NT2/D1 (cell line): ENCODE measurements at regions not wholly inside any gene's neighbourhood (a gene's known extent, or its start where the extent isn't known, plus 50 kb on each side); places are given as distances from the start of the nearest gene placed in this dataset.

ENCODE experiments used
- DNase-seq: peaks from one replicate; pipeline ENCODE4 v3.0.0-alpha.2; 2011; ENCODE audit warnings: low read depth, low spot score
- H3K27me3 ChIP-seq: 2 replicates; pipeline ENCODE4 v1.6.0; 2011; ENCODE audit warnings: mild to moderate bottlenecking; ENCODE audit not compliant: insufficient read length, insufficient read depth
- H3K36me3 ChIP-seq: 2 replicates; pipeline ENCODE4 v1.6.1; 2011; ENCODE audit warnings: mild to moderate bottlenecking, low read length, mixed read lengths; ENCODE audit not compliant: insufficient read depth, insufficient read length
- H3K4me1 ChIP-seq: 2 replicates; pipeline ENCODE4 v1.5.1; 2011; ENCODE audit not compliant: insufficient read depth, insufficient read length
- H3K4me3 ChIP-seq: 2 replicates; pipeline ENCODE4 v1.5.1; 2011; ENCODE audit warnings: low read depth; ENCODE audit not compliant: insufficient read length
- H3K9ac ChIP-seq: 2 replicates; pipeline ENCODE4 v1.6.0; 2011; ENCODE audit warnings: low read depth; ENCODE audit not compliant: insufficient read length
- H3K9me3 ChIP-seq: 2 replicates; pipeline ENCODE4 v1.5.1; 2011; ENCODE audit warnings: mild to moderate bottlenecking, low read length; ENCODE audit not compliant: insufficient read depth
- SUZ12 ChIP-seq: IDR thresholded peaks from 2 replicates; pipeline ENCODE4 v1.6.1; 2011; ENCODE audit not compliant: insufficient read length, insufficient read depth; ENCODE audit errors: extremely low read depth
- YY1 ChIP-seq: IDR thresholded peaks from 2 replicates; pipeline ENCODE4 v1.6.1; 2011; ENCODE audit not compliant: insufficient read length, insufficient read depth
- ZNF274 ChIP-seq: IDR thresholded peaks from 2 replicates; pipeline ENCODE4 v1.6.1; 2011; ENCODE audit warnings: mild to moderate bottlenecking, low read depth, low read length

GRCh38 chr3:189119950-189120349 lies 51.8 kb upstream of the TPRG1 start:
- Histone ChIP-seq H3K4me1 (no peaks in the 10 kb centered on the region), H3K9ac (no peak overlapping the region), H3K4me3 (no peak overlapping the region), H3K36me3 (no peaks in the 10 kb centered on the region), H3K27me3 (no peaks in the 10 kb centered on the region), H3K9me3 (peaks cover 12% of the 10 kb centered on the region; the same call in 1 of the 2 replicates)
- DNase-seq: no peak
- no peak for TF ChIP-seq ZNF274
- TF ChIP-seq SUZ12: no peak
- no peak for TF ChIP-seq YY1

GRCh38 chr3:189121092-189121491 lies 50.7 kb upstream of the TPRG1 start:
- no peak overlapping the region for H3K4me3 ChIP-seq
- H3K36me3 ChIP-seq: no peaks in the 10 kb centered on the region
- H3K9me3 ChIP-seq: peaks cover 12% of the 10 kb centered on the region; the same call in 1 of the 2 replicates
- no peaks in the 10 kb centered on the region for H3K4me1 ChIP-seq
- no peak overlapping the region for H3K9ac ChIP-seq
- no peak for DNase-seq
- no peaks in the 10 kb centered on the region for H3K27me3 ChIP-seq
- no peak for TF ChIP-seq SUZ12
- TF ChIP-seq YY1: no peak
